GM19395 (cell line): ENCODE measurements at regions not wholly inside any gene's neighbourhood (a gene's known extent, or its start where the extent isn't known, plus 50 kb on each side); places are given as distances from the start of the nearest gene placed in this dataset.

Experiments
- ATAC-seq: cut with Tn5 transposase; IDR thresholded peaks from one replicate; pipeline ENCODE4 v1.9.1; 2021; ENCODE audit warnings: mild to moderate bottlenecking, moderate library complexity; ENCODE audit not compliant: unreplicated experiment

GRCh38 chr6:156461647-156462046 lies 315.5 kb upstream of the ARID1B start:
- ATAC-seq, result no peak

GRCh38 chr6:156457601-156458000 lies 319.6 kb upstream of the ARID1B start:
- ATAC-seq, result no peak

- no peak for ATAC-seq
Measured at GRCh38 chr6:156455847-156456246, 321.3 kb upstream of the ARID1B start.

GRCh38 chr6:156454867-156455266 lies 322.3 kb upstream of the ARID1B start:
- ATAC-seq, result no peak

GRCh38 chr6:156451726-156452125 lies 325.5 kb upstream of the ARID1B start:
- no peak for ATAC-seq

- no peak for ATAC-seq
Measured at GRCh38 chr6:156451088-156451487, 326.1 kb upstream of the ARID1B start.

GRCh38 chr6:156450421-156450820 lies 326.8 kb upstream of the ARID1B start:
- no peak for ATAC-seq

- ATAC-seq, result no peak
Measured at GRCh38 chr6:156449569-156449968, 327.6 kb upstream of the ARID1B start.

- ATAC-seq, result no peak
Measured at GRCh38 chr6:156449128-156449527, 328.1 kb upstream of the ARID1B start.

GRCh38 chr6:156448579-156448978 lies 328.6 kb upstream of the ARID1B start:
- ATAC-seq, result no peak

GRCh38 chr6:156440688-156441087 lies 336.5 kb upstream of the ARID1B start:
- no peak for ATAC-seq

- ATAC-seq, result no peak
Measured at GRCh38 chr6:156438350-156438923, 338.7 kb upstream of the ARID1B start.

- ATAC-seq, result no peak
Measured at GRCh38 chr6:156437121-156437879, 339.9 kb upstream of the ARID1B start.

- no peak for ATAC-seq
Measured at GRCh38 chr6:156434795-156435190, 342.4 kb upstream of the ARID1B start.

GRCh38 chr6:156434049-156434794 lies 343.0 kb upstream of the ARID1B start:
- ATAC-seq, result no peak

- ATAC-seq, result no peak
Measured at GRCh38 chr6:156432543-156432942, 344.6 kb upstream of the ARID1B start.

- no peak for ATAC-seq
Measured at GRCh38 chr6:156430386-156430785, 346.8 kb upstream of the ARID1B start.

GRCh38 chr6:156427345-156427744 lies 349.8 kb upstream of the ARID1B start:
- no peak for ATAC-seq

- no peak for ATAC-seq
Measured at GRCh38 chr6:156425359-156426020, 351.7 kb upstream of the ARID1B start.

GRCh38 chr6:156423829-156424228 lies 353.3 kb upstream of the ARID1B start:
- ATAC-seq, result no peak

GRCh38 chr6:156423075-156423474 lies 354.1 kb upstream of the ARID1B start:
- ATAC-seq, result no peak
